DND-41 (cell line): ENCODE measurements at regions not wholly inside any gene's neighbourhood (a gene's known extent, or its start where the extent isn't known, plus 50 kb on each side); places are given as distances from the start of the nearest gene placed in this dataset.

Experiments used
- ATAC-seq: fragments of 200-7000 bp; cut with Tn5 transposase; 3 replicates; pipeline ENCODE4 v1.9.1; 2021; ENCODE audit warnings: low read depth; ENCODE audit not compliant: insufficient read depth
- DNase-seq: peaks from one replicate; pipeline ENCODE4 v3.0.0-alpha.2; 2020
- H2AFZ ChIP-seq: 2 replicates; pipeline ENCODE4 v1.6.0; 2012; ENCODE audit warnings: low read depth, low read length
- H3K27ac ChIP-seq: 2 replicates; pipeline ENCODE4 v1.5.1; 2012; ENCODE audit warnings: low read length, inconsistent platforms
- H3K27me3 ChIP-seq: fragments of 200-600 bp; sonication (generic); 2 replicates; pipeline ENCODE4 v1.6.0; 2012; ENCODE audit warnings: low read length, mild to moderate bottlenecking, inconsistent platforms; ENCODE audit not compliant: insufficient read depth, poor library complexity
- H3K36me3 ChIP-seq: 2 replicates; pipeline ENCODE4 v1.5.1; 2012; ENCODE audit warnings: low read length, inconsistent platforms; ENCODE audit not compliant: insufficient read depth
- H3K4me1 ChIP-seq: 2 replicates; pipeline ENCODE4 v1.5.1; 2012; ENCODE audit warnings: mild to moderate bottlenecking, low read length; ENCODE audit not compliant: insufficient read depth
- H3K4me2 ChIP-seq: 2 replicates; pipeline ENCODE4 v1.6.0; 2012; ENCODE audit warnings: mild to moderate bottlenecking, moderate library complexity, low read length, inconsistent platforms; ENCODE audit not compliant: insufficient read depth
- H3K4me3 ChIP-seq, 2 experiments: fragments of 200-600 bp in 1 of 2; shearing (Covaris generic) in 1 of 2; 2 replicates each; pipeline ENCODE4 v1.5.1; 2012 to 2016; ENCODE audit warnings: inconsistent platforms in 2 of 2, low read length in 2 of 2, mild to moderate bottlenecking in 2 of 2, low read depth in 1 of 2, moderate library complexity in 1 of 2
- H3K79me2 ChIP-seq: 2 replicates; pipeline ENCODE4 v1.6.0; 2012; ENCODE audit warnings: low read length, inconsistent platforms; ENCODE audit not compliant: insufficient read depth
- H3K9ac ChIP-seq: 2 replicates; pipeline ENCODE4 v1.6.0; 2012; ENCODE audit warnings: low read depth, mild to moderate bottlenecking, inconsistent platforms, low read length, moderate library complexity
- H3K9me3 ChIP-seq: 2 replicates; pipeline ENCODE4 v1.5.1; 2012; ENCODE audit warnings: low read length, moderate library complexity, mild to moderate bottlenecking, inconsistent platforms; ENCODE audit not compliant: insufficient read depth, severe bottlenecking
- H4K20me1 ChIP-seq: 2 replicates; pipeline ENCODE4 v1.6.0; 2012; ENCODE audit warnings: low read length; ENCODE audit not compliant: insufficient read depth
- CTCF ChIP-seq: IDR thresholded peaks from 2 replicates; pipeline ENCODE4 v1.5.1; 2012; ENCODE audit warnings: borderline replicate concordance, low read length, moderate library complexity, mild to moderate bottlenecking; ENCODE audit not compliant: poor library complexity, severe bottlenecking; ENCODE audit errors: extremely low read depth
- EZH2 ChIP-seq: IDR thresholded peaks from 3 replicates; pipeline ENCODE4 v1.6.1; 2012; ENCODE audit warnings: borderline replicate concordance, low read depth, mild to moderate bottlenecking, moderate library complexity, low read length, inconsistent platforms; ENCODE audit not compliant: severe bottlenecking

GRCh38 chr3:171532294-171532693, 72.1 kb upstream of the TNIK start:
- TF ChIP-seq EZH2 (no peak), CTCF (no peak)
- Histone ChIP-seq H3K27me3 (no peaks in the 10 kb centered on the region), H3K4me1 (no peaks in the 10 kb centered on the region), H3K9me3 (no peaks in the 10 kb centered on the region), H3K79me2 (no peaks in the 10 kb centered on the region), H4K20me1 (no peaks in the 10 kb centered on the region), H2AFZ (no peak overlapping the region), H3K9ac (no peak overlapping the region), H3K4me2 (no peak overlapping the region), H3K4me3 (no peak overlapping the region), H3K27ac (no peak overlapping the region), H3K36me3 (no peaks in the 10 kb centered on the region)
- ATAC-seq: no peak
- no peak for DNase-seq

GRCh38 chr3:171531716-171532115, 71.5 kb upstream of the TNIK start:
- Histone ChIP-seq H3K27me3 (no peaks in the 10 kb centered on the region), H3K9me3 (no peaks in the 10 kb centered on the region), H3K4me1 (no peaks in the 10 kb centered on the region), H3K9ac (no peak overlapping the region), H3K4me3 (no peak overlapping the region), H3K4me2 (no peak overlapping the region), H2AFZ (no peak overlapping the region), H3K27ac (no peak overlapping the region), H4K20me1 (no peaks in the 10 kb centered on the region), H3K79me2 (no peaks in the 10 kb centered on the region), H3K36me3 (no peaks in the 10 kb centered on the region)
- TF ChIP-seq CTCF: no peak
- TF ChIP-seq EZH2: no peak
- no peak for ATAC-seq
- DNase-seq: no peak

- H3K27me3 ChIP-seq: no peaks in the 10 kb centered on the region
- H4K20me1 ChIP-seq: no peaks in the 10 kb centered on the region
- H3K9ac ChIP-seq: no peak overlapping the region
- no peaks in the 10 kb centered on the region for H3K36me3 ChIP-seq
- TF ChIP-seq CTCF: no peak
- no peak for TF ChIP-seq EZH2
- no peak overlapping the region for H2AFZ ChIP-seq
- H3K4me2 ChIP-seq: no peak overlapping the region
- H3K27ac ChIP-seq: no peak overlapping the region
- H3K79me2 ChIP-seq: no peaks in the 10 kb centered on the region
- DNase-seq (no peak), ATAC-seq (no peak)
- no peaks in the 10 kb centered on the region for H3K4me1 ChIP-seq
- no peak overlapping the region for H3K4me3 ChIP-seq
- no peaks in the 10 kb centered on the region for H3K9me3 ChIP-seq
Measured at GRCh38 chr3:171528102-171528501, 67.9 kb upstream of the TNIK start.

GRCh38 chr3:171526869-171527268, 66.7 kb upstream of the TNIK start:
- Histone ChIP-seq H3K9ac (no peak overlapping the region), H3K4me1 (no peaks in the 10 kb centered on the region), H3K79me2 (no peaks in the 10 kb centered on the region), H3K4me3 (no peak overlapping the region), H4K20me1 (no peaks in the 10 kb centered on the region), H3K27ac (no peak overlapping the region), H3K9me3 (no peaks in the 10 kb centered on the region), H2AFZ (no peak overlapping the region), H3K4me2 (no peak overlapping the region), H3K27me3 (no peaks in the 10 kb centered on the region), H3K36me3 (no peaks in the 10 kb centered on the region)
- ATAC-seq (no peak), DNase-seq (no peak)
- TF ChIP-seq CTCF (no peak), EZH2 (no peak)
